Body of pancreas (tissue), 4 donors: ENCODE measurements at regions not wholly inside any gene's neighbourhood (a gene's known extent, or its start where the extent isn't known, plus 50 kb on each side); places are given as distances from the start of the nearest gene placed in this dataset.

Experiments used
- POLR2A ChIP-seq, 3 donors: fragments of 450-650 bp; IDR thresholded peaks; one replicate each; pipeline ENCODE4 v1.6.1; 2016; ENCODE audit warnings: antibody characterized with exemption in 3 of 3, mild to moderate bottlenecking in 2 of 3
- TF ChIP-seq, protein P1 (sequence below), 7 experiments: fragments of 450-650 bp in 4 of 7; fragments of 200-600 bp in 3 of 7; sonication (generic) in 3 of 7; IDR thresholded peaks; one replicate each; pipeline ENCODE4 v1.5.1; 2016 to 2019; ENCODE audit warnings: antibody characterized with exemption in 7 of 7

DNA sequence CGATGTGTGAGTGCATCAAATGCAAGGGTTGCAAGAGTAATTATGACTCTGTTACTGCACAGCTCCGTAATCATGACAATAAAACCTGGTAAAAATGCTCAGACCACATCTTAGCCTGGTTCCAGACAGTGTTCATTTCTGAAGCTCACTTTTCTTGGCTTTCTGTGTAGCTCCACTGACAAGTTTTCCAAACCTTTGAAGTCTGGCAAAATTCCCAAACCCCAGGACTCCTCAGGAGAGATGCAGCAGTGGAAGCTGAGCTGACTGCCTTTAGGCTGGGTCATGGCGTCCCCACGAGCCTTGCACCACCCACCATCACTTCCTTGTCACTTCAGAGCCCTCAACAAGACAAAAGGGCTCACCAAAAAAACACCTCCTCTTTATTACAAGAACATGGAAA, 131.6 kb upstream of the TAS2R1 start:
- TF ChIP-seq, protein P1, sequence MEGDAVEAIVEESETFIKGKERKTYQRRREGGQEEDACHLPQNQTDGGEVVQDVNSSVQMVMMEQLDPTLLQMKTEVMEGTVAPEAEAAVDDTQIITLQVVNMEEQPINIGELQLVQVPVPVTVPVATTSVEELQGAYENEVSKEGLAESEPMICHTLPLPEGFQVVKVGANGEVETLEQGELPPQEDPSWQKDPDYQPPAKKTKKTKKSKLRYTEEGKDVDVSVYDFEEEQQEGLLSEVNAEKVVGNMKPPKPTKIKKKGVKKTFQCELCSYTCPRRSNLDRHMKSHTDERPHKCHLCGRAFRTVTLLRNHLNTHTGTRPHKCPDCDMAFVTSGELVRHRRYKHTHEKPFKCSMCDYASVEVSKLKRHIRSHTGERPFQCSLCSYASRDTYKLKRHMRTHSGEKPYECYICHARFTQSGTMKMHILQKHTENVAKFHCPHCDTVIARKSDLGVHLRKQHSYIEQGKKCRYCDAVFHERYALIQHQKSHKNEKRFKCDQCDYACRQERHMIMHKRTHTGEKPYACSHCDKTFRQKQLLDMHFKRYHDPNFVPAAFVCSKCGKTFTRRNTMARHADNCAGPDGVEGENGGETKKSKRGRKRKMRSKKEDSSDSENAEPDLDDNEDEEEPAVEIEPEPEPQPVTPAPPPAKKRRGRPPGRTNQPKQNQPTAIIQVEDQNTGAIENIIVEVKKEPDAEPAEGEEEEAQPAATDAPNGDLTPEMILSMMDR (IDR thresholded peaks at IDR 0.05): no peak
- TF ChIP-seq POLR2A (IDR thresholded peaks at IDR 0.05): no peak
